ENCODE measurements at regions not wholly inside any gene's neighbourhood (a gene's known extent, or its start where the extent isn't known, plus 50 kb on each side); places are given as distances from the start of the nearest gene placed in this dataset.
A peak's percentile ranks its signal among the peaks of the same experiment; 100 is the strongest.

DNA sequence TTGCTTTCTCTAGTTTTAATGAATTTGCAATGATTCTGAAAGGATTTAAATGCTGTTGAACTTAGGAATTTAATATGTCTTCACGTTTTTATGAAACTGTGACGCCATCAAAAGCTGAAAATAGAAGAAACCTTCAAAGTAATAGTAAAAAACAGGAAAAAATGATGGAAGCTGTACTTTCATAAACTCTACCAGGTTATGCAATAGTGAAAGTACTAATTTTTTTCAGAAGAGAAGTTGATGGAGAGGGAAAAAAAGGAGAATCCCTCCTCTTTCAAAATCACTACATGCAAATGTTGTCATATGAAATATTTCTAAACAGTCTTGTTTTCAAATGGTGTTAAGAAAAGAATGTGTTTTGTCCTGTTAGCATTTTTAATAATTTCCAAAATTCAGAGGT lies 73.6 kb downstream of the ZNF330 start:
- TF ChIP-seq POLR2A (IDR thresholded peaks at IDR 0.05), result no peak
- peak in 1 of 4 donors; percentile 13 for TF ChIP-seq POLR2AphosphoS5 (IDR thresholded peaks at IDR 0.05)
